ENCODE measurements at regions not wholly inside any gene's neighbourhood (a gene's known extent, or its start where the extent isn't known, plus 50 kb on each side); places are given as distances from the start of the nearest gene placed in this dataset.

- H3K27me3 ChIP-seq (ENCODE audit: insufficient read depth, low read length) = no peaks in the 10 kb centered on the region
- H3K4me2 ChIP-seq (ENCODE audit: low read length) = peak overlapping the region; percentile 46
- no TSS peak for BruUV-seq (replicated peaks)
- ChIA-PET RAD21 (ENCODE audit: low non-redundant PET in 1 of 2, low total read pairs in 2 of 2, uncharacterized antibody in 2 of 2, unreplicated experiment in 2 of 2) (no interaction called here), CTCF (no interaction called here), POLR2A (no interaction called here)
- intact Hi-C loops (cut with micrococcal nuclease) = no loop called here
- no peak overlapping the region for H2AFZ ChIP-seq (ENCODE audit: low read depth, low read length, poor library complexity, severe bottlenecking)
- no peak overlapping the region for H3K9ac ChIP-seq (ENCODE audit: low read length)
- no peak overlapping the region for H3K27ac ChIP-seq (ENCODE audit: low read depth, low read length)
- no peaks in the 10 kb centered on the region for H3K36me3 ChIP-seq (ENCODE audit: control insufficient read depth in 1 of 2, insufficient read depth in 2 of 2, low read length in 2 of 2)
- H3K4me1 ChIP-seq (ENCODE audit: control insufficient read depth in 1 of 2, insufficient read depth in 2 of 2, low read length in 2 of 2) = peaks cover 0 to 15% of the 10 kb centered on the region in 2 experiments; a peak in 1 of 4 replicates
- no peak overlapping the region for H3K4me3 ChIP-seq (replicated peaks in 1 of 2; ENCODE audit: low read depth in 1 of 2, low read length in 2 of 2)
- ATAC-seq (peak; percentile 72), DNase-seq (ENCODE audit: low read depth, low spot score) (no peak)
- H3K9me3 ChIP-seq (ENCODE audit: control insufficient read depth in 1 of 2, insufficient read depth in 1 of 2, low read depth in 1 of 2, low read length in 2 of 2) = no peaks in the 10 kb centered on the region
- TF ChIP-seq ZFX (IDR thresholded peaks at IDR 0.05) = no peak
- TF ChIP-seq REST (IDR thresholded peaks at IDR 0.05; ENCODE audit: low read depth) = no peak
- peak; percentile 16; the same call in 1 of the 2 replicates for TF ChIP-seq FOSL1 (IDR thresholded peaks at IDR 0.05; ENCODE audit: low read depth)
- no peak for TF ChIP-seq EZH2phosphoT487 (IDR thresholded peaks at IDR 0.05; ENCODE audit: borderline replicate concordance)
- no peak for TF ChIP-seq MAX (IDR thresholded peaks at IDR 0.05)
- no peak for TF ChIP-seq ZBTB33 (IDR thresholded peaks at IDR 0.05; ENCODE audit: extremely low read depth, insufficient replicate concordance, low read length)
- TF ChIP-seq RAD21 (IDR thresholded peaks at IDR 0.05; ENCODE audit: low read depth) = no peak
- TF ChIP-seq ZNF274 (IDR thresholded peaks at IDR 0.05; ENCODE audit: low read depth, low read length) = no peak
- TF ChIP-seq CEBPB (IDR thresholded peaks at IDR 0.05; ENCODE audit: low read depth) = no peak
- TF ChIP-seq SP1 (IDR thresholded peaks at IDR 0.05; ENCODE audit: low read depth) = 0 out of 2 replicates have a peak, but pooled peaks have one; percentile 18
- TF ChIP-seq TCF7L2 (IDR thresholded peaks at IDR 0.05; ENCODE audit: borderline replicate concordance, extremely low read depth, insufficient read depth, insufficient read length) = no peak
- no peak for TF ChIP-seq JUND (IDR thresholded peaks at IDR 0.05)
- TF ChIP-seq CBX3 (IDR thresholded peaks at IDR 0.05; ENCODE audit: low read depth) = no peak
- TF ChIP-seq SIN3A (IDR thresholded peaks at IDR 0.05; ENCODE audit: low read depth) = no peak
- TF ChIP-seq CTCF (IDR thresholded peaks at IDR 0.05 in 2 of 3, conservative IDR thresholded peaks at IDR 0.05 in 1 of 3; ENCODE audit: borderline replicate concordance in 1 of 3, insufficient read depth in 1 of 3, low read depth in 2 of 3, low read length in 2 of 3) = no peak
- TF ChIP-seq EZH2 (IDR thresholded peaks at IDR 0.05) = no peak
- no peaks in the 10 kb centered on the region for H4K20me1 ChIP-seq (ENCODE audit: insufficient read depth)
- no peaks in the 10 kb centered on the region for H3K9me2 ChIP-seq (ENCODE audit: insufficient read depth)
- no peaks in the 10 kb centered on the region for H3K79me2 ChIP-seq (ENCODE audit: insufficient read depth, low read length)
These were observed 691.4 kb upstream of the TBX3 start for GRCh38 chr12:115375186-115375991.

Measured in HCT116 (cell line).